Activated naive CD4-positive, alpha-beta T cell treated with anti-CD3 and anti-CD28 coated beads, Interleukin-2, amount 10 ng/mL, durations not matched to agents 7 days and 5 days (primary cell): ENCODE measurements at regions not wholly inside any gene's neighbourhood (a gene's known extent, or its start where the extent isn't known, plus 50 kb on each side); places are given as distances from the start of the nearest gene placed in this dataset.

Experiments
- CTCF ChIA-PET: fragments of 350-600 bp; sonication (Branson Sonifier 250); formaldehyde crosslinking; loops from one replicate; lab custom pipeline; 2021; ENCODE audit warnings: antibody characterized with exemption; lab: Charles Lee
- DNase-seq: peaks from one replicate; pipeline ENCODE4 v3.0.0-alpha.2; 2020
- H3K27ac Mint-ChIP-seq: one replicate; pipeline ENCODE4 v1.8.0; 2021; ENCODE audit warnings: mild to moderate bottlenecking, moderate library complexity, mixed read lengths
- H3K27me3 Mint-ChIP-seq: one replicate; pipeline ENCODE4 v1.8.0; 2021; ENCODE audit warnings: mild to moderate bottlenecking, mixed read lengths
- H3K36me3 Mint-ChIP-seq: one replicate; pipeline ENCODE4 v1.8.0; 2021; ENCODE audit warnings: mixed read lengths
- H3K4me1 Mint-ChIP-seq: one replicate; pipeline ENCODE4 v1.8.0; 2021; ENCODE audit warnings: mixed read lengths
- H3K4me3 Mint-ChIP-seq: one replicate; pipeline ENCODE4 v1.8.0; 2021; ENCODE audit warnings: mild to moderate bottlenecking, moderate library complexity, mixed read lengths
- H3K9me3 Mint-ChIP-seq: one replicate; pipeline ENCODE4 v1.8.0; 2021; ENCODE audit warnings: mixed read lengths

GRCh38 chr9:7403028-7403389, 396.6 kb downstream of the DMAC1 start:
- no peak overlapping the region for H3K4me3 Mint-ChIP-seq
- no peaks in the 10 kb centered on the region for H3K9me3 Mint-ChIP-seq
- no peaks in the 10 kb centered on the region for H3K36me3 Mint-ChIP-seq
- no peak for DNase-seq
- H3K27ac Mint-ChIP-seq: no peak overlapping the region
- CTCF ChIA-PET: interaction anchor here (1.8 to 2.3 kb wide), 2 partner anchors 132 to 350 kb away, joined by 4 to 7 read pairs; no protein-coding TSS in a partner anchor
- peaks cover 4% of the 10 kb centered on the region for H3K4me1 Mint-ChIP-seq
- H3K27me3 Mint-ChIP-seq: peaks cover 25% of the 10 kb centered on the region

- no peak overlapping the region for H3K27ac Mint-ChIP-seq
- H3K4me1 Mint-ChIP-seq: peaks cover 4% of the 10 kb centered on the region
- peaks cover 25% of the 10 kb centered on the region for H3K27me3 Mint-ChIP-seq
- no peaks in the 10 kb centered on the region for H3K36me3 Mint-ChIP-seq
- no peaks in the 10 kb centered on the region for H3K9me3 Mint-ChIP-seq
- H3K4me3 Mint-ChIP-seq: no peak overlapping the region
- CTCF ChIA-PET: interaction anchor here (1.1 to 2.3 kb wide), 3 partner anchors 132 to 349 kb away, joined by 4 to 7 read pairs (median 4); no protein-coding TSS in a partner anchor
- no peak for DNase-seq
Measured at GRCh38 chr9:7402334-7403027, 397.1 kb downstream of the DMAC1 start.

GRCh38 chr9:7401116-7401515, 398.5 kb downstream of the DMAC1 start:
- H3K36me3 Mint-ChIP-seq: no peaks in the 10 kb centered on the region
- peaks cover 25% of the 10 kb centered on the region for H3K27me3 Mint-ChIP-seq
- no peak for DNase-seq
- H3K27ac Mint-ChIP-seq: no peak overlapping the region
- H3K9me3 Mint-ChIP-seq: no peaks in the 10 kb centered on the region
- H3K4me3 Mint-ChIP-seq: no peak overlapping the region
- H3K4me1 Mint-ChIP-seq: peaks cover 3% of the 10 kb centered on the region
- CTCF ChIA-PET: interaction anchor here (1.5 to 1.8 kb wide), 2 partner anchors 348 to 574 kb away, joined by 4 read pairs; no protein-coding TSS in a partner anchor

GRCh38 chr9:7394002-7394774, 405.4 kb downstream of the DMAC1 start:
- Mint-ChIP-seq H3K9me3 (no peaks in the 10 kb centered on the region), H3K27ac (no peak overlapping the region), H3K27me3 (no peaks in the 10 kb centered on the region), H3K4me1 (no peaks in the 10 kb centered on the region), H3K4me3 (no peak overlapping the region), H3K36me3 (no peaks in the 10 kb centered on the region)
- CTCF ChIA-PET: no interaction called here
- DNase-seq: no peak

- CTCF ChIA-PET: no interaction called here
- no peak for DNase-seq
- H3K27ac Mint-ChIP-seq: no peak overlapping the region
- H3K36me3 Mint-ChIP-seq: no peaks in the 10 kb centered on the region
- no peaks in the 10 kb centered on the region for H3K4me1 Mint-ChIP-seq
- no peak overlapping the region for H3K4me3 Mint-ChIP-seq
- no peaks in the 10 kb centered on the region for H3K9me3 Mint-ChIP-seq
- peaks cover 6% of the 10 kb centered on the region for H3K27me3 Mint-ChIP-seq
Measured at GRCh38 chr9:7392148-7392547, 407.4 kb downstream of the DMAC1 start.

- Mint-ChIP-seq H3K4me3 (no peak overlapping the region), H3K27me3 (peaks cover 6% of the 10 kb centered on the region), H3K36me3 (no peaks in the 10 kb centered on the region), H3K27ac (no peak overlapping the region), H3K9me3 (no peaks in the 10 kb centered on the region), H3K4me1 (no peaks in the 10 kb centered on the region)
- DNase-seq: no peak
- CTCF ChIA-PET: no interaction called here
Measured at GRCh38 chr9:7388755-7389154, 410.8 kb downstream of the DMAC1 start.

GRCh38 chr9:7387840-7388239, 411.7 kb downstream of the DMAC1 start:
- no peak overlapping the region for H3K4me3 Mint-ChIP-seq
- H3K36me3 Mint-ChIP-seq: no peaks in the 10 kb centered on the region
- CTCF ChIA-PET: no interaction called here
- H3K27me3 Mint-ChIP-seq: peaks cover 6% of the 10 kb centered on the region
- DNase-seq: no peak
- no peaks in the 10 kb centered on the region for H3K9me3 Mint-ChIP-seq
- H3K27ac Mint-ChIP-seq: no peak overlapping the region
- H3K4me1 Mint-ChIP-seq: no peaks in the 10 kb centered on the region

GRCh38 chr9:7382304-7382703, 417.3 kb downstream of the DMAC1 start:
- H3K4me1 Mint-ChIP-seq: no peaks in the 10 kb centered on the region
- DNase-seq: no peak
- no peaks in the 10 kb centered on the region for H3K27me3 Mint-ChIP-seq
- H3K36me3 Mint-ChIP-seq: no peaks in the 10 kb centered on the region
- no peak overlapping the region for H3K27ac Mint-ChIP-seq
- CTCF ChIA-PET: no interaction called here
- no peaks in the 10 kb centered on the region for H3K9me3 Mint-ChIP-seq
- H3K4me3 Mint-ChIP-seq: no peak overlapping the region

GRCh38 chr9:7377489-7377888, 422.1 kb downstream of the DMAC1 start:
- H3K4me1 Mint-ChIP-seq: no peaks in the 10 kb centered on the region
- CTCF ChIA-PET: no interaction called here
- no peak overlapping the region for H3K4me3 Mint-ChIP-seq

GRCh38 chr9:7376833-7377232, 422.7 kb downstream of the DMAC1 start:
- H3K36me3 Mint-ChIP-seq: no peaks in the 10 kb centered on the region
- H3K27ac Mint-ChIP-seq: no peak overlapping the region
- CTCF ChIA-PET: no interaction called here
- no peak overlapping the region for H3K4me3 Mint-ChIP-seq
- no peak for DNase-seq
- no peaks in the 10 kb centered on the region for H3K9me3 Mint-ChIP-seq
- peaks cover 4% of the 10 kb centered on the region for H3K27me3 Mint-ChIP-seq
- no peaks in the 10 kb centered on the region for H3K4me1 Mint-ChIP-seq

More at GRCh38 chr9:7377489-7377888, 422.1 kb downstream of the DMAC1 start:
- Mint-ChIP-seq H3K27ac (no peak overlapping the region), H3K27me3 (peaks cover 4% of the 10 kb centered on the region), H3K9me3 (no peaks in the 10 kb centered on the region), H3K36me3 (no peaks in the 10 kb centered on the region)
- DNase-seq: no peak

GRCh38 chr9:7376213-7376612, 423.4 kb downstream of the DMAC1 start:
- no peaks in the 10 kb centered on the region for H3K9me3 Mint-ChIP-seq
- H3K4me1 Mint-ChIP-seq: no peaks in the 10 kb centered on the region
- no peak for DNase-seq
- no peak overlapping the region for H3K4me3 Mint-ChIP-seq
- CTCF ChIA-PET: interaction anchor here (0.6 kb wide), 1 partner anchor 1172 kb away, joined by 3 read pairs; no protein-coding TSS in a partner anchor
- H3K36me3 Mint-ChIP-seq: no peaks in the 10 kb centered on the region
- H3K27me3 Mint-ChIP-seq: peaks cover 4% of the 10 kb centered on the region
- H3K27ac Mint-ChIP-seq: no peak overlapping the region

GRCh38 chr9:7375013-7375511, 424.5 kb downstream of the DMAC1 start:
- DNase-seq: no peak
- no peaks in the 10 kb centered on the region for H3K9me3 Mint-ChIP-seq

GRCh38 chr9:7370988-7371387, 428.6 kb downstream of the DMAC1 start:
- no peak for DNase-seq
- Mint-ChIP-seq H3K9me3 (no peaks in the 10 kb centered on the region), H3K27me3 (peaks cover under 1% of the 10 kb centered on the region), H3K36me3 (no peaks in the 10 kb centered on the region), H3K4me3 (no peak overlapping the region), H3K27ac (no peak overlapping the region), H3K4me1 (no peaks in the 10 kb centered on the region)
- CTCF ChIA-PET: no interaction called here

More at GRCh38 chr9:7375013-7375511, 424.5 kb downstream of the DMAC1 start:
- H3K36me3 Mint-ChIP-seq: no peaks in the 10 kb centered on the region
- peaks cover 4% of the 10 kb centered on the region for H3K27me3 Mint-ChIP-seq
- no peak overlapping the region for H3K4me3 Mint-ChIP-seq
- CTCF ChIA-PET: no interaction called here
- H3K4me1 Mint-ChIP-seq: no peaks in the 10 kb centered on the region
- H3K27ac Mint-ChIP-seq: no peak overlapping the region

GRCh38 chr9:7370381-7370780, 429.2 kb downstream of the DMAC1 start:
- Mint-ChIP-seq H3K4me1 (no peaks in the 10 kb centered on the region), H3K9me3 (no peaks in the 10 kb centered on the region), H3K4me3 (no peak overlapping the region), H3K36me3 (no peaks in the 10 kb centered on the region), H3K27me3 (no peaks in the 10 kb centered on the region), H3K27ac (no peak overlapping the region)
- no peak for DNase-seq
- CTCF ChIA-PET: no interaction called here
